ENCODE measurements at regions not wholly inside any gene's neighbourhood (a gene's known extent, or its start where the extent isn't known, plus 50 kb on each side); places are given as distances from the start of the nearest gene placed in this dataset.

DNA sequence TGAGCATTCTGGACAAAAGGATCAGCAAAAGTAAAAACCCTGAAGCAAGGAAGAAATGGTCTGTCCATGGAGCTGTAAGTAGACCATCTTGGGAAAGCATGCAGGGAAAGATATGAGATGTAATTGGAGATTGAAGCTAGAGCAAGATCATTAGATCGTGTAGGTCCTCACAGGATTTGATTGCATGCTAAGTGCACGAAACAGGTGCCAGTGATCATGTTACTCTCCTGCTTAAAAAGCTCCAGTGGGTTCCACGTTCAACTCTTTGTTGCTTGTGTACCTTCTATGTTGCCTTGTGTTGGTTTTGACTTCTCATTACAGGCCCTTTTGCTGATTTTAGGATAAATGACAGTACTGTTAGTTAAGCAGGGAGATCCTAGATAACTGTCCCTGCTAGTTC lies 442.0 kb downstream of the DMRT2 start:
- Histone ChIP-seq H3K4me2 (no peak overlapping the region), H3K9ac (no peak overlapping the region), H3K9me3 (peaks cover 6% of the 10 kb centered on the region), H3K27ac (no peak overlapping the region), H3K4me1 (no peaks in the 10 kb centered on the region), H3K27me3 (no peaks in the 10 kb centered on the region), H3K4me3 (no peak overlapping the region), H4K20me1 (no peaks in the 10 kb centered on the region), H3K36me3 (no peaks in the 10 kb centered on the region)
- TF ChIP-seq Cebpa-rat (IDR thresholded peaks at IDR 0.05) = no peak

DNA sequence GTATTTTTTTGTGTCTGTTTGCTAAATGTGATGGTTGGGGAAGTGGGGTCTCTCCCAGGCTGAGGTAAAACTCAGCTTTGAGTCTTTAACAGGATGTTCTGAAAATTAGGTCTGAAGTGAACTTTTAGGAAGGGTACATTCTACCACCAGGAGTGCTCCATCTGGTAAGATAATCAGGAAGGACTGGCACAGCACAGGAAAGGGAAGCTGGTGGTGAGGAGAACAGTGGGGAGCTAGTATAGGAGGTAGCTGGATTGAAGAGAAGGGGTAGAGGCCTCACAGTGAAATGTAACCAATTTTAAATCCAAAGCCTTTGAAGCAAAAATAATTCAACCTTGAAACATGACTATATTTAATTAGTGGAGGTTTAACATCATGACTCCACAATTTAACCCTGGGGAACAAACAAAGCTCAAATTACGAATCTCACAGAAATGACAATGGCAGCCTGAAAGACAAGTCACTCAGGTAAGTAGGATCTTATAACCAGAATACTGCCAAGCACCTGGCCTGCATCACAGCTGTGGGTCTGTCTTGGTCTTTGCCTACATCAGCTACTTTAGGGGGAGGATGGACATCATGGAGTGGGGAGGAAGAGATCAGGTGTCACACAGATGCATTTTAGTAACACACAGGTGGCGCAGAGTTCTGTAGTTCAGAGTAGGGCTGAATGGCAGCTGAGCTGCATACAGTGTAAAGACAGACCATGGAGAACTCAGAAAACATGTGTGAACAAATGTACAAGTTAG lies 445.3 kb downstream of the DMRT2 start:
- Histone ChIP-seq H3K27me3 (no peaks in the 10 kb centered on the region), H4K20me1 (no peaks in the 10 kb centered on the region), H3K9me3 (no peaks in the 10 kb centered on the region), H3K9ac (no peak overlapping the region), H3K27ac (no peak overlapping the region), H3K36me3 (no peaks in the 10 kb centered on the region), H3K4me2 (no peak overlapping the region), H3K4me1 (peaks cover 12% of the 10 kb centered on the region), H3K4me3 (no peak overlapping the region)
- no peak for TF ChIP-seq Cebpa-rat (IDR thresholded peaks at IDR 0.05)

DNA sequence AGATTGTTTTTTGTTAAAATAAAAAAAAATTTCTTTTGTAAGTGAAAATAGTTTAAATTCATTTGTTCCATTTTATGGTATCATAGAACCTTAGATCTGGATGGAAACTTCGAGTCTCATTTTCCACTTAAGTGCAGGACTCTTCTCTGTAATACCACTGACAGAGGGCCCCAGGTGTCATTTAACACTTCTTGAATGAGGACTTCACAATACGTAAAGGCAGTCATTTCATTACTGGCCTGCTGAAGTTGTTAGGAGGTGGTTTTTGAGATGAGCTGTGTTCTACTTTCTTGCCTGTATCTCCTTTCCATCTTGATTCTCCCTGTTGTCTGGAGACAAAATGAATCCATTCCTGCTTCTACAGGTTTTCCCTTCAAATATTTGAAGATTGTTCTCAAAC lies 455.3 kb downstream of the DMRT2 start:
- H3K9me3 ChIP-seq = no peaks in the 10 kb centered on the region
- H3K4me3 ChIP-seq = no peak overlapping the region
- TF ChIP-seq Cebpa-rat (IDR thresholded peaks at IDR 0.05) = no peak
- H3K9ac ChIP-seq = no peak overlapping the region
- H3K4me1 ChIP-seq = no peaks in the 10 kb centered on the region
- H3K36me3 ChIP-seq = no peaks in the 10 kb centered on the region
- no peaks in the 10 kb centered on the region for H3K27me3 ChIP-seq
- H3K4me2 ChIP-seq = no peak overlapping the region
- H4K20me1 ChIP-seq = no peaks in the 10 kb centered on the region
- H3K27ac ChIP-seq = no peak overlapping the region

DNA sequence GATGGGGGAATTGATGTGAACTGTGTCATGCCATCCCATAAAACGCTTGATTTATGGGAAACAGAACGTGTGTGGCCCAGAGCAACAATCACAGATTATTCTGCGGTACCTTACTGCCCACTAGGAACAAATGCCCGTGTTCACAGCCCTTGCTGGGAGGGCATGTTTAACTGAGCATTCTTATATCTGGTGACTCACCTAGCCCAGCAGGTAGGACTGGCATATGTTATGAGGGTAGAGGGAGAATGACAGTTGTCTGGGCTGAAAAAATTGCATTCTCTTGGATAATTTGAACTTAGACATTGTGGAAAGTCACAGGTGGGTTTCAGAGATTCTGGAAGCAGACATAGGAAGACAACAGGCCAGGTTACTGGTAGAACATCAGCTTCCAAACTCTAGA lies 460.6 kb downstream of the DMRT2 start:
- no peak overlapping the region for H3K4me3 ChIP-seq
- no peaks in the 10 kb centered on the region for H4K20me1 ChIP-seq
- H3K4me2 ChIP-seq = no peak overlapping the region
- no peaks in the 10 kb centered on the region for H3K4me1 ChIP-seq
- no peaks in the 10 kb centered on the region for H3K27me3 ChIP-seq
- no peaks in the 10 kb centered on the region for H3K9me3 ChIP-seq
- H3K36me3 ChIP-seq = no peaks in the 10 kb centered on the region
- TF ChIP-seq Cebpa-rat (IDR thresholded peaks at IDR 0.05) = no peak
- H3K9ac ChIP-seq = no peak overlapping the region
- no peak overlapping the region for H3K27ac ChIP-seq

DNA sequence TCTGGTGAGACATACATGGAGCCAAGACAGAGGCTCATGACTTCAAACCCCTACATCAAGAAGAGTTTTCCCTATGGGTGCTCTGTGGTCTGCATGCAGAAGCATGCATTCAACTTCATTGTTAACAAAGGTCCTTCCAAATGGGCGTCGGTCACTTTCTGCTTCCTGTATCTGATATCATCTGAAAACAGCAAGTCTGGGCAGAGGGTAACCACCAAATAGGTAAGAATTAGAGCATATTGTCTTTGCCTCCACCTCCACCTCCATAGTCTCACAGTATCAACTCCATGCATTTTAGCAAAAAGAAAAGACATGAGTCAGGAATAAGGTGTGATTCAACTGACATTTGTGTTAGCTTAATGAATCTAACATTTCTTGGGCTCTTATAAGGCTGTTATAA lies 462.9 kb downstream of the DMRT2 start:
- Histone ChIP-seq H3K27ac (no peak overlapping the region), H3K4me1 (no peaks in the 10 kb centered on the region), H4K20me1 (no peaks in the 10 kb centered on the region), H3K27me3 (no peaks in the 10 kb centered on the region), H3K4me2 (no peak overlapping the region), H3K9me3 (no peaks in the 10 kb centered on the region), H3K36me3 (no peaks in the 10 kb centered on the region), H3K9ac (no peak overlapping the region), H3K4me3 (no peak overlapping the region)
- TF ChIP-seq Cebpa-rat (IDR thresholded peaks at IDR 0.05) = no peak

DNA sequence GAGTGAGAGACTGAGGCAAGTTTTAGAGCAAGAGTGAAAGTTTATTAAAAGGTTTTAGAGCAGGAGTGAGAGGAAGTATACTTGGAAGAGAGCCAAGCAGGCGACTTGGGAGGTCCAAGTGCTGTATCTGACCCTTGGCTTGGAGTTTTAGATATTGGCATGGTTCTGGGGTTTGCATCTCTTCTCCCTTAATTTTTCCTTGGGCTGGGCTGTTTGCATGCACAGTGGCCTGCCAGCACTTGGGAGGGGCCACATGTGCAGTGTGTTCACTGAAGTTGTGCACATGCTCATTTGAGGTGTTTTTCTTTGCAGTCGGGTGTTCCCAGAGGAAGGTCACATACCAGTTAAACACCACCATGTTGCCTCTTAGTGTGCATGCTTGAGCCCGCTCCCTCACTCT lies 464.1 kb downstream of the DMRT2 start:
- Histone ChIP-seq H3K4me2 (no peak overlapping the region), H4K20me1 (no peaks in the 10 kb centered on the region), H3K4me1 (no peaks in the 10 kb centered on the region), H3K36me3 (no peaks in the 10 kb centered on the region), H3K9ac (no peak overlapping the region), H3K27ac (no peak overlapping the region), H3K4me3 (no peak overlapping the region), H3K27me3 (no peaks in the 10 kb centered on the region), H3K9me3 (no peaks in the 10 kb centered on the region)
- TF ChIP-seq Cebpa-rat (IDR thresholded peaks at IDR 0.05) = no peak

DNA sequence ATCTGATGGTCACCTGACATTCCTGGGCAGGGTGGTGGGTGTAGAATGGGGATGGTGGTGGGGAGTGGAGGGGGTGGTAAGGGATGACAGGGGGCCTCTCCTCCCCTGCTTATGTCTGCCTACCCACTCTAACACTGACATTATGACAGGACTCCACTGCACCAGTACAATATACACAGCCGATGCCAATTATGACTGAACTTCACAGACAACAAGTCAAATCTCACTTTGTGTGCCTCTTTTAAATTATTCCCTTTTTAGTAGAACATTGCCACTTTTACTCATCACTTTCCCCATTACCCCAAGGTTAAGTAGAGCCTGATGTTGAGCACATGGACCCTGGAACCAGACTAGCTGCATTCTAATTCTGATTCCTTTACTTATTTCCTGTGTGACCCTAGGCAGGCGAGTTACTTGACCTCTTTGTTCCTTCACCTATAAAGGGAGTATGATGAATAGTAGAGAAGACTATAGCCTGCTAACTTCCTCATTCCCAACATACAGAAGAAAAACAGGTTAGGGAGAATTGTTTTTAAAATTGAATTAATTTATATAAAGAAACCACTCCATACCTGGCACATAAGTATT lies 464.7 kb downstream of the DMRT2 start:
- Histone ChIP-seq H3K36me3 (no peaks in the 10 kb centered on the region), H3K4me1 (no peaks in the 10 kb centered on the region), H3K27ac (no peak overlapping the region), H3K9me3 (no peaks in the 10 kb centered on the region), H3K9ac (no peak overlapping the region), H4K20me1 (no peaks in the 10 kb centered on the region), H3K4me3 (no peak overlapping the region), H3K27me3 (no peaks in the 10 kb centered on the region), H3K4me2 (no peak overlapping the region)
- TF ChIP-seq Cebpa-rat (IDR thresholded peaks at IDR 0.05) = no peak

DNA sequence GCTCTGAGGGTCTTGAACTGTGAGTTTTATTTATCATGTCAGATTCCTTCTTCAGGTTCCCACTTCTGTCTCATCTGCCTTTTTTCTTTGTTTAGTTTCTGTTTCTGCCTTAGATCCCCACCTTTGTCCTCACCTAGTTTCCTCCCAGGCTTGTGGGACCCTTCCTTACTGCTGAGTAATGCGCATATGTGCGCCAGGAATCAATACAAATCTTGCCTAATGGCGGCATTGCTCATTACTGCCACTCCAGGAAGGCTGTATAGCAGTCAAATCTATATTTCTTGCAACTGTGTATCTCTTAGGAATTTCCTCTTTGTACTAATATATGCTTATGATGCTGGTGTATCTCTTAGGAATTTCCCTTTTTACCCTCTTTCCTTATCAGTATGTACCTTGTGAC lies 465.4 kb downstream of the DMRT2 start:
- no peaks in the 10 kb centered on the region for H3K9me3 ChIP-seq
- no peak overlapping the region for H3K27ac ChIP-seq
- no peak overlapping the region for H3K4me2 ChIP-seq
- TF ChIP-seq Cebpa-rat (IDR thresholded peaks at IDR 0.05) = no peak
- H3K27me3 ChIP-seq = no peaks in the 10 kb centered on the region
- no peak overlapping the region for H3K9ac ChIP-seq
- H3K4me1 ChIP-seq = no peaks in the 10 kb centered on the region
- H3K36me3 ChIP-seq = no peaks in the 10 kb centered on the region
- no peak overlapping the region for H3K4me3 ChIP-seq
- no peaks in the 10 kb centered on the region for H4K20me1 ChIP-seq

DNA sequence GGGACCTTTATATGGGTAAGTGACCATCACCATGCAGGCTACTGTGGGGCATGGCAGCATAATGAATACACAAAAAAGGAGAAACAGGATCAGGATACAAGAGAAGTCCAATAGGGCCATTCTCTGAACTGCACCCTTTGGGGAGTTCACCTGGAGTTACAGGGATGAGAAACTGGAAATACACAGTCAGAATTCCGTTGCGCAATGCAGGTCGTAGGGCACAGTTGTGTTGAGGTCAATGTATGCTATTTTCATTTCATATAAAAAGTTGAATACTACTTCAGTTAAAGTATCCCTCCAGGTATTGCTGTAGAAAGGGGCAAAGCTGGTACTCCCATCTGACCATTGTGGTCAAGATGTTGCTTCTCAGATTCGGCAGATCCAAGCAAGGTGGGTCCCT lies 471.4 kb downstream of the DMRT2 start:
- TF ChIP-seq Cebpa-rat (IDR thresholded peaks at IDR 0.05) = no peak
- Histone ChIP-seq H3K27ac (no peak overlapping the region), H3K4me3 (no peak overlapping the region), H3K27me3 (no peaks in the 10 kb centered on the region), H4K20me1 (no peaks in the 10 kb centered on the region), H3K9ac (no peak overlapping the region), H3K4me1 (no peaks in the 10 kb centered on the region), H3K4me2 (no peak overlapping the region), H3K36me3 (no peaks in the 10 kb centered on the region), H3K9me3 (no peaks in the 10 kb centered on the region)

DNA sequence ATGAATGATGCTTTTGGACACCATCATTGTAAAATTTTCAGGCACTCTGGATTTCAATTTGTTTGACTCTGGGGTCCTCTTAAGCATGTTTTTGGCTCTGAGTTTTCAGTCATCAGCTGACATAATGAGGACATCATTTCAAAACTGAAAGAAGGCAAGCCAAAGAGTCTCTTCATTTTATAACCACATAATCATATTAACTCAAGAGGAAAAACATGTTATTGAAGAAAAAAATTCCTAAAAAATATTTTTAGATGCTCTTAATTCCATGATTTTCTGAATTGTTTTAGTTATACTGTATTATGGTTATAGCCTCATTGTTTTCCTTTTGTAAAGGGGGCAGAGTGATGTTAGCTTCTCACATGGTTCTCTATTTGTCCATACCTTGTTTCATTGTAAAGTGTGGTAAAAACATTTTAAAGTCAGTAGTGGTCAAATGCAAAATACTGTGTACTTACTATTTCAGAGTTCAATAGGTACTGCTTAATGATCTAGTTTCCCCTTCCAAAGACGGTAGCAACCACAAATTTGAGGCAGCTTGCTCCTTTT lies 472.1 kb downstream of the DMRT2 start:
- Histone ChIP-seq H3K9me3 (no peaks in the 10 kb centered on the region), H3K4me1 (no peaks in the 10 kb centered on the region), H4K20me1 (no peaks in the 10 kb centered on the region), H3K27me3 (no peaks in the 10 kb centered on the region), H3K36me3 (no peaks in the 10 kb centered on the region), H3K4me2 (no peak overlapping the region), H3K9ac (no peak overlapping the region), H3K4me3 (no peak overlapping the region), H3K27ac (no peak overlapping the region)
- TF ChIP-seq Cebpa-rat (IDR thresholded peaks at IDR 0.05) = no peak
